Pons (tissue), 1 donor: ENCODE measurements at regions not wholly inside any gene's neighbourhood (a gene's known extent, or its start where the extent isn't known, plus 50 kb on each side); places are given as distances from the start of the nearest gene placed in this dataset.

Experiments used
- DNase-seq: peaks from one replicate; pipeline ENCODE4 v3.0.0-alpha.2; 2016; ENCODE audit warnings: low spot score

DNA sequence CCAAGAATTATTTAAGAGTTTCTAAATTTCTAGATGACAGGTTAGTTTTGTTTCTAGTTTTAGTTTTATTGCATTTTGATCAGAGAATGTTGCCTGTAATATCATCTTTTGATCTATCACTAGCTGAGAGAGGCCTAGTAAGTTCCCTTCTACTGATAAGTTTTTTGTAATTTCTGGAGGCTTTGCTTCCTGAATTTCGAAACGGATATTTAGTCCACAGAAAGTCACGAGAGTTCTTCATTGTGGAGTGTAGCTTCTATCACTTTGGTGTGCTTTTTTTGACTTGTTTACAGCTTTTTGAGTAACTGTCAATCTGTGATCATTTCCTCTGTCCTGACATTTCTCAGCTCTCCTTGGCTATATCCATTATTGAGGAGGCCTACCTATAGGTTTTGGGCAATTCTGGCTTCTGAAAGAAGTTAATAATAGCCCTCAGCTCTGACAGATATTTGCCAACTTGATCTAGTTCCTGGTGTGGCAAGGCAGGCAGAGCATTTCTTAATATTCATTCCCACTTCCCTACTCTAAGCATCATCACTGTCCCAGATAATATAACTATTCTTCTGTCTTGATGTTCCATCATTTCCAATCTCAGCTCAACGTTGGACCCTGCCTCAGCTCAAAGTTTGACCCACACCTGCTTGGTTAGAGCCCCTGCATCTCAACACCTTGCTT, 171.3 kb downstream of the BLID start:
- no peak for DNase-seq

DNA sequence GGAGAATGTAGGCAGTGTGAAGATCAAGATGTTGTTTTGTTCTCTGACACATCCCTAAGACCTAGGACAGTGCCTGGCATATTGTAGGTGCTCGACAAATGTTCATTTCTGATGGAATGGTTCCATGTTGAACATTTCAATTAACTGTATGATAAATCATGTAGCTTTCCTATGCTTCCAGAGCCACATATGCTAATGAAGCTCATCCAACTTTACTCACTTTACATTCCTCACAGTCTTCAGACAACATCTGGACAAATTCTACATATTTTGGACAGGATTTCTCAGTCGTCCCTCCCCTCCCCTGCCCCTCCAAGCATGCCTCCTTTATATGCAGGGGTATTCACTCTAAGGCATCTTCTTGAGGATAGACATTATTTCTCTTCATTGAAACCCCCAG, 177.9 kb downstream of the BLID start:
- DNase-seq = no peak

DNA sequence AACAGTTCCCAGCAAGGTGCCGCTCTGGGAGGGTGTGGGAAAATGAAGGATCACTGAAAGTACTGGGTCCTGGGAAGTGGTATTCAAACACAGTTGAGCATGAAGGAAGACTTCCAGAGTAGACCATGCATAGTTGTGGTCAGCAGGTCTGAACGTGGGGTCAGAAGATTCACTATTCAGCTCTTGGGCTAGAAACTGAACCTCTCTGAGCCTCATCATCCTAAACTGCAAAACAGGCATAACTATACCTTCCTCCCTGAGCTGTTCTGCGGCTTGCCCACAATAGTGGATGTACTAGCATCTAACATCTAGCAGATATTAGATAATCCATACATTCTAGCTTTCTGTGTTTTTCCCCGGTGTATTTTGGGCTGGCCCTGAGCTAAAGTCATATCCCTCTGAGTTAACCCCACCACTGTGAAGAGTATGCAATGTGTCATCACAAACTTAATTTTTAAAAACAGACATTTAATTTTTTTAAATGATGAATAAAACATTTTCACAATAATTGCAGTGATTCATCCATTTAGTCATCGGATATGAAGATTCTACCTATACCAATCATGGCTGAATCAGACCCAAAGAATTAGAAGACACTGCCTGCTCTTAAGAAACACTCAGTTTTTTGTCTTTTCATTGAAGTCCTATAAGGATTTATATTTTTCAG, 179.1 kb downstream of the BLID start:
- DNase-seq = no peak

DNA sequence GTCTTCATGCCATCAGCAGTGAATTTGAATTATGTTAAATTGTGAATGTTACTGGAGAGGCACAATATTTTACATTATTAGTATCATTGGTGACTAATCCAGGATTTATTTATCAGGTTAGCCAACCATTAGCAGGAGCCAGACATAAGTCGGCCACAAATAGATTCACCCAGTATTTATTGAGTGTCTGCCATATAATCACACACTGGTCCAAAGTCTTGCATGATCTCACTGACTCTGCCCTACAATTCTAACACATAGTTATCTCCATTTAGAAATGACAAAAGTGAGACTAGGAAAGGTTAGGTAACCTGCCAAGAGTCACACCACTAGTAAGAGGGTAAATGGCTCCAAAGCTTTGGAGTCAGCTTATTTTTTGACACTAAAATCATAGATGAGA, 179.6 kb downstream of the BLID start:
- DNase-seq = no peak

DNA sequence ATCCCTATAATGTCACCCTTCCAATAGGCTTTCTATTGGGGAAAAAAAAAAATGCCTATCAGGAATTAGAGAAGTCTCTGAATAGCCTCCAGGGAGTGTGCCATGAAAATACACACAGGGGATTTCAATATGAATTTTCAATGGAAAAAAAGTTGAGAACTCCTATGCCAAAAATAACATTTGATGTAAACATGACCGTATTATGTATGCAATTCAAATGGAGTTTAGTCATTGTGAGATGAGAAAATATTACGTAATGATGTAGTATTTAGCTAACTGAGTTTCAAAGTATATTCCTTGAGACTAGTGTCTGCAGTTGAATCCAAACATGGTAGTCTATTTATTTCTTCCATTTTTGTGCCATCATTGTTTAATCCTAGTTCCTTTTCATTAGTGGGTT, 182.3 kb downstream of the BLID start:
- DNase-seq = no peak

DNA sequence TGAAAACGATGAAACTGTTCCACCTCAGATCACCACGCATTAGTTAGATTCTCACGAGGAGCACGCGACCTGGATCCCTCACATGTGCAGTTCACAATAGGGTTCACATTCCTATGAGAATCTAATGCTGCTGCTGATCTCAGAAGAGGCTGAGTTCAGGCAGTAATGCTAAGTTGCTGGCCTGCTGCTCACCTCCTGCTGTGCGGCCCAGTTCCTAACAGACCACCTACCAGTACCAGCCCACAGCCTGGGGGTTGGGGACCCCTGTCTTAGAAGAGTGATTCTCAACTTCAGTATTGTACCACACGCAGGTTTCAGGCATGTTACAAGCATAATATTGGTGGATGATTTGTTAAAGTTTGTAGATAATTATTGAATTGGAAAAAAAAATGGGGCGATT, 182.7 kb downstream of the BLID start:
- no peak for DNase-seq

DNA sequence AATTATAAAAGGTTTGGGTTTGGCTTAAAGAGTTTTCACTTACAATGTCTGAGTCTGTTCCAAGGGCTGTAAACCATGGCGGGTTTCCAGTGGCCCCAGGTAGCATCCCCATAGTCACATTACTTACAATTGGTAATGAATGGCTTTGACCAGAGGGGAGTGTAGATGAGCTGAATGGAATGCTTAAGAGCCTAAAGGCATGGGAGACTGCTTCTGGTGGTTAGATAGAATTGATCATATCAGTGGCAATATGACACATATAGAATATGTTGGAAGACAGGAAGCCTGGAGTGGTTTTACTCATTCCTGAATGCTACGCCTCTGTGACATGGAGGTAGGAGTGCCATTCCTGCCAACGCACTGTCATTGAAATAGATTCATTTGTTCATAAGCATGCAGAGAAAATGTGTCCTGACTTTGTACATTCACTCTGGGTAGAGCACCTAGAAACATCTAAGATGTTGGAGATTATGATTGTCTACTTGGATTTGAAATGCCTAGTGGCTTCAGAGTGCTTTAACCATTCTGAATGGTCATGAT, 183.3 kb downstream of the BLID start:
- DNase-seq = no peak

DNA sequence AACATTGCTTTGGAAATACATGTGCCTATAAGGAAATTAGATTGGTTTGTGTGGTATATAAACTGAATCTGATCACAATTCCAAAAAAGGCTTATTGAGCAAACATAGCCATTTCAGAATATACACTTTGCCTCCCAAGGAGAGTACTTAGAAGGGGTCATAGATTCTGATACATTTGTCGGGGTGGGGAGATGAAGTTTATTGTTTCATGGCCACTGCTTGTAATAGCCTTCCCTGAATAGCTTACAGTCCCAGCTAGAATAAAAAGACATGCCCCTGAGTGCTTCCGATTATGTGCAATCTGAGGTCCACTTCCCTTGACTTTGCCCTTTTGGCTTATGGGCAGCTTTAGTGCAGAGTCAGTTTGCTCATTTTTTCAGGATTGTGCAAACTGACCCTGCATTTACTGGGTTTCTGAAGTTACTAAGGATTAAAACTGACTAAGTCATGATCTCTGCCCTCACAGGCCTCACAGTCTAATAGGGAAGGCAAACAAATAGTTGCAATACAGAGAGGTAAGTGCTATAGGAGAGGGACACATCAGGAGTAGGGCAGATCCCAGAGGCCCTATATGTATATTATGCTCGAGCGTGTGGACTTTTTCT, 184.2 kb downstream of the BLID start:
- DNase-seq = no peak

DNA sequence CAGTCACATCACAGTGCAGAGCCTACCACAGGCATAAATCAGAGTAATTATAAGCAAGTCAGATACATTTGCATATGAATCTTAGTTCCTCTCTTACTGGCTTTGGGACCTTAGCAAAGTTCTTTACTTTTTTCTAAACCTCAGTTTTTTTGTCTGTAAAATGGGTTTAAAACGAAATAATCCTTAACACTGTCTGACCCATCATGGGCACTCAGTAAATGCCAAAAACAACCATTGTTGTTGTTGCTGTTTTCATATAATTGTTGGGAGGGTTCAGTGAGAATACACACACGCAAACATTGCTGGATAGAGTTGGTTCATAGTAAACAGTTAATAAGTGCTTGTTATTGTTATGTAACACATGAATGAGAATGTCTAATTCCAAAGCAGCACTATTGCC, 184.9 kb downstream of the BLID start:
- no peak for DNase-seq

DNA sequence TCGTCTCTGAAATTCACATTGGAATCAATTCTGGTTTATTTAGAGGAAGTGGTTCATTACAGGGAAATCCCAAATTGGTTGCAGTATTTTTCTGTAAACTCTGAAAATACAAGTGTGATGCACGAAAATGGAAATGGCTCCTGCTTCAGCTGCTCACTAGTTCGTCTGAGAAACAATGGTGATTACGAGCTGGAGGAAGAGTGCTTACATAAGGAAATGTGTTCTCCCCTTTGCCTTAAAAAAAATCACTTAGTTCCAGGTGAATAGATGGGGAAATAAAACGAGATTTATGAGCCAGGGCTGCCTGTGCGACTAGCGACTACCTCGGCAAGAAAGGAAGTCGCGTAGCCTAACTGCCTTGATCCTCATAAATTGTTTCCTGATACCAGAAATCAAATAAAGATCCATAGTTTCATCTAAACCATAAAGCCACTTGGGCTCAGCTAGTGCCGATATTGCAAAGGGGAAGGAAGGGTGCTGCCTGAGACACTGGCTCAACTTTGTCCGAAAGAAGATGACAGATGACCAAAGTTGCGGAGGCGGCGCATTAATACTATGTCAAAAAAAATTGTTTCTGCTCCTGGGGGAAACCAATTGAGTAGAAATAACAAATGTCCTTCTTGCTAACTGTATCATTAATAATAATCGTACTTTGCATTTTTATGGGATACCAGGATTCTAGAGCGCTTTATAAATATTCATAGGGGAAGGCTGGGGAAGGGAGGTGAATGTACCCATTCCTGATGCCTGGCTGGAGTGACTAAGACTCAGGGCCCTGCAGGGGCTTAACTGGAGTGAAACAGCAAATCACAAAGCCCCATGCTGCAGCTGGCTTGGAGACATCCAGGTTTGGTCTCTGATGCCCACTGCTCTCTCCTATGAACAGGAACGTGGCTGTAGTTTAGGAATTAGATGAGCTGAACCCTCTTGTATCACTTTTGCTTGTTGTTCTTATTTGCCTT, 185.7 kb downstream of the BLID start:
- DNase-seq = peak; percentile 68

DNA sequence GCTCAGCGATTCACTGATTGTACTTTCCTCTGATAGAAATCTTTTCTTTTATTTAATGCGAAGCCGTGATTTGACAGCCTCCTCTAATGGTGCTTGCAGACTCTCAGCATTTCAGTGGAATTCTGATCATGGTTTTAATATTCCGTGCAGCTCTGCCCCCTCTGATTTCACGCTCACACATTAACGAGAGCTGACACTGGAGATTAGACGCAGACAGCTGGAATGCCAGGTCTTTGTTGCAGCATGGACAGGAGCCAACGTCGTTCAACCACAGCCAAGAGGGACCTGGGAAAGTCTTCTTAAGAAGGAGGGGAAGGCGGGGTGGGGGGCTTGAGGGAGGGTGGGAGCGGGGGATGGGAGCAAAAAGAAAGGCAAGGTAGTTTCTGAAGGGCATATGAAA, 186.4 kb downstream of the BLID start:
- peak; percentile 78 for DNase-seq

DNA sequence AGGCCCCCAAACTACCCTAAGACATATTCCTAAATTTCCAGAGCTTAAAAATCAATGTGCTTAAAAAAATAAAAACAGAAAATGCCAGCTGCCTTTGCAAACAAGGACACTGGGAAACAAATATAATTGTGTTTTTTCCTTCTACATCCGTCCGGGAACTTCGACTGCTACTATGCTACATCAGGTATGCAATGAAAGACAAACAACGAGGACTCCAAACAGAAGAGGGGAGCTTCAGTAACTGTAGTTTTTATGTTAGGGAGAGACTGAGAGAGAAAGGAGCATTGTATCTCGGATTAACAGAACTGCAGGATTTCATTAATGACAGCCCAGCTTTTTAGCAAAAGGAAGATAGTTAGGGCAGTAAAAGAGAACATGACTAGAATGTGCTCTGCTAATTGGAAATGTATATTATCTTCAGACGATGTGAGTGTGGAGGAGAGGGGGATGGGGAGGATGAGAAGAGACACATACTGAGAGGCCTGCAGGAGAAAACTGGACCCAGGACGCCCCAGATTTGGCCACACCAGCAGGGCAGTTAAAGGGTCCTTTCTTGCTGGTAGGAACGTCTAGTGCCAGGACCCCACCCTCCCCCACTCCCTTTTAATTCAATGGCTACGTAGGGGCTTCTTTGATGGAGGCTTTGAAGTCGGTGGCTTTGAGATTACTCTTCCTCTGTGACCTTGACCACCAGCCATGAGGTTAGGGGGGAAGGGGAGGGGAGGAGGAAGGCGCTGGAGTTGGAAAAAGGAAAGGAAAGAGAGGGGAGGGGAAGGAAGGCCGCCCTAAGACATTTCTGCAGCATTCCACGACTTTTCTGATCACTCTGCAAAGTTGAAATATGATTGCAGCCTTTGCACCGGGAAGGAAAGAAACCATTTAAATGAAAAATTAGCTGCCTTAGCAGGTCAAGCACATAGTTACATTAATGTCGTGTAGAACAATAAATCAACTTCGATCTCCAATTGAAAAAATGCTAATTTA, 187.1 kb downstream of the BLID start:
- peak; percentile 58 for DNase-seq

DNA sequence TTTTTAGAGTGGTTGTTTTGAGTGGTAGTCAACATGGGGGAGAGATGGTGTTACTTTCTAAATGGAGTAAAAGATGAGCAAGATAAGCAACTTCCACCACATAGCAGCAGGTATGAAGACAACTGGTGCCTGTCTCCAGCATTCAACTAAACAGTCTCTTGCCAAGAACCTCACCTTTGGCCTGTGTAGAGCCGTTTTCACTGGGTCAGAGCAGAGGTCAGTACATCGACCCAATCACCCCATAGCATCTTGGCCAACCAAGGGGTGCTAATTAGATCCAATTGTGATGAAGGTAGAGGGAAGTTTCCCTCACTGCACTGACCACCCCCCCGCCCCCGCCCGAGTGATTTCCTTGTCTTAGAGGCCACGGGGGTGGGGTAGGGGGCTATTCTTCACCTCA, 188.2 kb downstream of the BLID start:
- DNase-seq = no peak

DNA sequence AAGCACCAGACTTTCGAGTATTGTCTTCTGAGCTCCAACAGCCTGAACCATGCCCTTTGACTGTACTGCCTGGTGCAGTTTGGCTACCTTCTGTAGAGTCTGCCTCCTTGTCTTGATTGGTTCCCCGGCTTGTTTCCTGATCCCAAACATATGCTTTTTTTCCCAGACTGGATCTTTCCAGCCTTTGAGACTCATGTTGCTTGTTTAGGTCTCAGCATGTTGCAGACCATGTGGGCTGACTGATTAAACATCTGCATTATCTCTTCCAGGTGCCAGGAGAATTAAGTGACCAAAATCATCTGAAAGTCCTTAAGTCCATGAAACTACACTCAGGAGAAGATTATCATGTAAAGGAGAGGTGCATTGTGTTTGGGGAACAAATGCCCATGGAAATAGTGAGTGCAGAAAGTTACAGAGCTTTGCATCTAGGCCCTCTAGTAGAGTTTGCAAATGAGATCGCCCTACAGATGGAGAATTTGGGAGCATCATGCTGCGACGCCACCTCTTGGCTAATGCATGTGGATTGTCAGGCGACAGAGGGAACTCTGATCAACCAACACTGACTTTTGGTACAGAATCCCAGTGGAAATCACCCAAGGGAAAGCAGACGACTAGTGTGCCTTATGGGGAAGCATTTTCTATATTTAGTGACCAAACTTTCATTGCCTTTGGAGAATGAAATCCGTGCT, 188.8 kb downstream of the BLID start:
- DNase-seq = no peak

DNA sequence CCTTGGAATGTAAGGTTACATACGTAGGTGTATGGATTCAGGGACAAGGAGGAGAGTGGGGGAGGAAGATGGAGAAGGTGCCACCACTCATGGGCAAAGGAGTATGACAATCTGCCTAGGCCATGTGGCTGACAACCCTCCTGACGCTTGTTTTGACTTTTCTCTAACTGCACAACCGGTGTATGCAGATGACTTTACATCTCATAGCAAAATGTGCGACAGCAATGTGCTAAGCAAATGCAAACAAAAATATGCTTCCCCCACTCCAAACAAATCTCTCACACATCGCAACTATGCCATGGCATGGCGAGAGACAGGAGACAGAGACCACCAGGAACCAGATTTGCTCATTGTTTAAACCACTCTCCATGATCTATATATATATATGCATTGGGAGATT, 191.8 kb downstream of the BLID start:
- no peak for DNase-seq

DNA sequence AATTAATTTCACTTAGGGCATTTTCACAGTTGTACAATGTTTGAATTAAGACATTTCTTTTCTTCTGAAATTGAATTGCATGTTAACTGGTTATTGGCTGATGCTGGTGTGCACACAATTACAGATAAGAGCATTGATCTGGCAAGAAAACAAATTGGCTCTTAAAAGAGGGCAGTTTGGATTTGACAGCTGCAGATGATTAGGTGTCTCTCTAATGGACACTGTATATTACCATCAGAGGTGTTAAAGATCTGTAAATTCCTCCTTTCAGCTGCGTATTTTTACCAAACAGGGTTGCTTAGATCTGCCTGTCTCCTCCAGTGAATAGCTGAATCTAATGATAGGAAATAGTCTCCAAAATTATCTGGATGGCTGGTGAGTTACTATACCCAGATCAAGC, 198.5 kb downstream of the BLID start:
- DNase-seq = no peak

DNA sequence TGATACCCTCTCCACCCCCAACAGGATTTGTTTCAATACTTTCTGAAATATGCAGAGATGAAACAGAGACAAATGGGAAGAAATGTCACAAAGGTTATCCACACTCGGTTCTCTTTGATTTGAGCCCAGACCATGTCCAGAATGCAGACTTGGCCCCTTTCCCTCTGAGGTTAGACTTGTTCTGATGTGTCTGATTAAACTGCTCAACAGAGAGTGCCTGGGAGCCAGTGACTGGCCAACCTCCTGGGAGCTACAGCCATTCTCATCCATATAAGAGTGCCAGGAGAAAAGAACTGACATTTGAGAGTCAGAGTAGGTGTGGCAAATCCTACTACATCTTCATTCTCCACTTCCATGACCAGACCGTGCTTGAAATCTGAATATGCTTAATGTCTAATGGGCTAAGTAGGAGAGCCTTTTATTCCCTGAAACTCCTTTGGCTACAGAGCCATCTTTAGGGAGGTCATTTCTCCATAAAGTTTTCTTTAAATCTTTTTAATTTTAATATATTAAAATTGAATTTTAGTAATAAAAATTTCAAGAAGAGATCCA, 201.4 kb downstream of the BLID start:
- no peak for DNase-seq

DNA sequence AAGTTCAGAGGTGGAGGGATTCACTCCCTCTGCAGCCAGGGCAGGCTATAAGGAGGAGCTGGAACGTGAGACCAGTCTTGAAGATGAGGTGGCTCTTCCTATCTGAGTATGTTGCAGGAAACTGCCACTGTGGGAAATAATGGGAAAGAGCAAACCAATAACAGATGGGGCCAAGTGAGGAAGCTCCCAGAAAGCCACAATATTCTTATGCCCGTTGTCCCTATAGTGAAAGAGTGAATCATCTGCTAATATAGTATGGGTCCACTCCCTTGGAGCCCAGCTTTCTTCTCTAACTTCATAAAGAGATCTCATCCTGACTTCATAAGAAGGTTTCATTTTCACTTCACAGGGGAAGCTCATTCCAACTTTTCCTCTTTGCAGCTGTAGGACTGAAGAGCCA, 206.4 kb downstream of the BLID start:
- no peak for DNase-seq

DNA sequence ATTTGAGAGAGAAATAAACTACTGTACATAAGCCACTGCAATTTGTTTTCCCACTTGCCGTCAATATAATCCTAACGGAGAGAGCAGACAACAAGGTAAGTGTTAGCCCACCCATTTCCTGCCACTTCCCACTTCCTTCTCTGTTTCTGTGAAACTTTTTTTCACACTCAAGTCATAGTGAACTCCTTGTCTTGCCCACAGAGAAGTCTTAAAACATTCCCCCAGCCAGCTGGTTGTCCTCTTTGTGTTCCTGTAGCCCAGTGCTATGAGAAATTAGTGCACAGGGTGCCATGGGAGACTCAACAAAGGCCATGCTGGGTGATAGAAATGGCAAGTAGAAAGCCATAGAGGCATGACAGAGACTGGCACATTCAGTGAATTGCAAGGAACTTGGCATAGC, 208.6 kb downstream of the BLID start:
- DNase-seq = no peak

DNA sequence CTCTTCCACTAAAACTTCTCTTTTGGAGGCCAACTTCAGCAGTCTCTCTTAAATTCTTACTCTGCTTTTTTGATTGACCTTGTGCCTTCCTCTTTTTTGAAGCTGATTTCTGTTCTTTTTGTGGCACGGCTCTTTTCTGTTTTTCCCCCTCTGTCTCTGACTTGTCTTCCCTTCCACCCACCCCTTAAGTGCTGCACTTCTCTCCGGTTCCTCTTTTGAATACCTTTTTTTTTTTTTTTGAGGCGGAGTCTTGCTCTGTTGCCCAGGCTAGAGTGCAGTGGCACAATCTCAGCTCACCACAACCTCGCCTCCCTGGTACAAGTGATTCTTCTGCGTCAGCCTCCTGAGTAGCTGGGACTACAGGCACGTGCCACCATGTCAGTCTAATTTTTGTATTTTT, 211.9 kb downstream of the BLID start:
- DNase-seq = peak; percentile 71
